ENCODE measurements at regions not wholly inside any gene's neighbourhood (a gene's known extent, or its start where the extent isn't known, plus 50 kb on each side); places are given as distances from the start of the nearest gene placed in this dataset.

- DNase-seq (ENCODE audit: extremely low read depth in 1 of 2, low read depth in 1 of 2): no peak
Measured at GRCh38 chr2:137823196-137823595, 141.1 kb upstream of the HNMT start.

DNA sequence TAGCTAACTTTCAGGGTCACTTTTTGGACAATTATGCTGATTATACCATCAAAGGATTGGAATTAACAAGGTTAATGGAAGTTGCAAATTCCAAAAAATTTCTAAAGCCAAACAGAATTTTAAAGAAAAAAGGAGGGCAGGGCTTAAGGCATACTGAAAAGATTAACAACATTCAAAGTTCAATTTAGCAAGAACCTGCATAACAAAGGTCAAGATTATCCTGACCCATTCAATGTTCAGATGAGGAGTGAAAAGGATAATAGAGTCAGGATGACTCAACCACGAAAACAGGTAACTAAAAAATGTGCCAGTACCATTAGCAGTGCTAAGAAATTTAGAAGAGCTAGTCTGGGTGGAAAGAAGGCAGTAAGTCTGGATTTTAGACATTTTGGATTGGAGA, 139.8 kb upstream of the HNMT start:
- no peak for DNase-seq (ENCODE audit: extremely low read depth in 1 of 2, low read depth in 1 of 2)

DNA sequence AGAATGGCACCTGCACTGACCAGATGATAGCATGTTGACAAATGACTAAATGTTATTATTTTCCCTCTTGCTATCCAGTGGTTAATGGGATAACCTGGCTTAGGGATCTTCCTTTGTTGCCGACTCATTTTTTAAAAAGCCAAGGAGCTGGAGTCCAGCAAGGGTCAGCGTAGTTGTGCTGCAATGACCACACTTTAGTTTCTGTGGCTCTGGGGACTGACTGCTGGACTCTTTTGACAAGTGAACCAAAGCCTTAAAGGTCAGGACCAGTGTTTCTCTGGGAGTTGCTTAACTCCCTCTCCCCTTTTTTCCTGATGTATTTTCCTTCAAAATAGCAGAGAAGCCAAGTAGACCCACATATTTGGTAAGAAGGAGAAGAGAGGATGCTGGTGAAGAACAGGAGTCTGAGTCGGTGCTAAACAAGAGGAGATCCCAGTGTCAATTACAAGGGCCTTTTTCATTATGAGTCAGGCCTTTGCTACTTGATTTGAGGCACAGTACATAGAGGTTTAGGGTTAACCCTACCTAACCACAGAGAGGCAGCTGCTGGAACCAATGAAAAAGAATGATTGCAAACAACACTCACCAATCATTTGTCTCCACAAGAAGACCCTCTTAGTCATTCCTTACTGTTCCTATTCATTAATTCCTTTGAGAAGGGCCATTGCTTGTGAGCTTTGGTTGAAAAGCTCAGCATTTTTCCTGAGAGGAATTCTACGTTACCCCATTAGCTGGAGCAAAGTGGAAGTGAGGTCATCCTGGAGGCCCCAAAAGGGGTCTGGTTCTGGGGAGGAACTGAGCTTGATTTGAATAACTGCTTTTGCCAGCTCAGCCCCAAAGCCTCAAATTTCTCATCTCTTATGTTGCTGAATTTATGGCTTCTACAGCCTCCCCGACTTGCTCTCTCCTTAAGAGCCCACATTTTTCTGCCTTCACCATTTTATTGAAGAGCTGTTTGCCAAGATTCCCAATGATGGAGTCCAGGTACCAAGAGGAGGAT, 137.6 kb upstream of the HNMT start:
- DNase-seq (ENCODE audit: extremely low read depth in 1 of 2, low read depth in 1 of 2): no peak

DNA sequence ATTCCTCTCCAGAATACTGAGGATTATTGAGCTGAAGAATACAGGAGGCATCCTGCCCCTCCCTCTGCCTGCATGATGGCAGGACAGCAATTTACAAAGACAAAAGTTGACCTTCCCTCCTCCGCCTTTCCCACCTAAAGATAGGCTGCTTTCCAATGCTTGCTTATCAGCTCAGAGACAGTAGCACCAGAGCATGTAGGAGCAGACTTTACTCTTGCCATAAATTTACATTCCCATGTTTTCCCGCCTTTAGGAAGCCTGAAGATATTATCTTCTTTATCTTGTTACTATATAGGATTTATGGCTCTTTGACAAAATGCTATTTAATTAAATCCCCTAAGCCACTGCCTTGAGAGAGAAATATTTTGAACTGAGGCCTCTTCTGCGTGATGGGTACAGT, 135.6 kb upstream of the HNMT start:
- DNase-seq (ENCODE audit: extremely low read depth in 1 of 2, low read depth in 1 of 2): no peak

DNA sequence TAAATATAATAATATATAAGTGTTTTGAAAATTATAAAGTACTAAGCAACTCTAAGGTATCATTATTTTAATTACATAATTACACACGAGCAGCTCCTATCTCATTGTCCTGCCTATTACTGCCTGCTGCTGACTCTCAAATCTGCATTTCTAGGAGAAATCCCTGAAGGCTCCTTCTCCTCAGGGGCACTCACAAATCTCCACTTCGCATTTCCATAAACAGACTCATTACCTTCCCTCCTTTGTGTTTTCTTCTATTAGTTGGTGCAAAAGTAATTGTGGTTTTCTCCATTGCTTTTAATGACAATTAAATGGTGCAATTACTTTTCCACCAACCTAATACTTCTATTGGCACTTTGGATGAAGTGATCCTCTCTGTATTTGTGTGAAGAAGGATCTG, 135.0 kb upstream of the HNMT start:
- no peak for DNase-seq (ENCODE audit: extremely low read depth in 1 of 2, low read depth in 1 of 2)

- DNase-seq (ENCODE audit: extremely low read depth in 1 of 2, low read depth in 1 of 2): no peak
Measured at GRCh38 chr2:137834760-137835379, 129.4 kb upstream of the HNMT start.

- no peak for DNase-seq (ENCODE audit: extremely low read depth in 1 of 2, low read depth in 1 of 2)
Measured at GRCh38 chr2:137836671-137837070, 127.6 kb upstream of the HNMT start.

DNA sequence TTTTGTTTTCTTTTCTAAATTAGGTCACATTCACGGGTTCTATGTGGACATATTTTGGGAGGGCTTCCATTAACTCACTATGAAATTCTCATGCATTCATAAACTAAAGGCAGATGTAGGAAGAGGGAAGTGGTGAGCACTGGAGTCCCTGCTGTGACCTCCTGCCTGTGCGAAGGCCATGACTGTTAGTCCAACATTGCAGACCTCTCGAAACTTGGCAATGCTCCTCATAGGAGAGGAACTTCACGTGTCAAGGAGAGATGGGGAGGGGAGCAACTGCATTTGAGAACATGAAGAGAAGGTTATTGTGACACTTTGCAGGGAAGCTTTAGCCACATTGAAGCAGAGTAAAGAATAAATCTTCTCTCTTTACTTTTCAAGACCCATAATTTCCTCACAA, 126.4 kb upstream of the HNMT start:
- DNase-seq (ENCODE audit: extremely low read depth in 1 of 2, low read depth in 1 of 2): no peak

DNA sequence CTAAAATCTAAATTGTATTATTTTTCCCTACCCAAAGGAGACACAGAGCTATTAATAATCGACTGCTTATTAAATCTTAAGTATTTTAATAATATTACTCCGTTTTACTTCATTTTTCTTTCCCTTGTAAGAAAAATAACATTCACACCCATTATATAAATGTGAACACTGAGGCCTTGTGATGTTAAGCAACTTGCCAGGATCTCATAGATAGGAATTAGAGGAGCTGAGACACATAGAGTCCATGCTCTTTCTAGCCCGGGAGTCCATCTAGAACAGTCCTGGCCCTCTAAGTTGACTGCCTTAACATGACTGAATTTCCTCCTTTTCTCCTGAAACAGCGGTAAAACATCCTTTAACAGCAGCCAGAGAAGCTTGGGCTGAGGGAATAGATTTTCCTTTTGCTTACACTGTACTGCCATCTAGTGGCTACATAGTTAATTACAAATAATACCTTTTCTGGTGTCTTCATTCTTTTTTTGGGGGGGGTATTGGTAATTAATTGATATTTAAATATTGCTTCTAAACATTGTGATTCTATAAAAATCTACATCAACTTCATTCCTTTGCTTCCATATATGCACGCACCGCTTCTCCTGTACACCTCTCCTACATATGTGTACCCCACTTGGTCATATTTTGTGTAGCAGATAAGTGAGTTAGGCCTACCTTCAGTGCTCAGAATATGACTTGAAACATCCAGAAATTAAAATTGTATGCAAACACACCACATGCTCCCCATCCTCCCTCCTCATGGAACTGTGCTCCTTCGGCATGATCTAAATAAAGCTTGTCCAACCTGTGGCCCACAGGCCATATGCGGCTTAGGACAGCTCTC, 125.8 kb upstream of the HNMT start:
- DNase-seq (ENCODE audit: extremely low read depth in 1 of 2, low read depth in 1 of 2): no peak

- no peak for DNase-seq (ENCODE audit: extremely low read depth in 1 of 2, low read depth in 1 of 2)
Measured at GRCh38 chr2:137842430-137842829, 121.8 kb upstream of the HNMT start.

- no peak for DNase-seq (ENCODE audit: extremely low read depth in 1 of 2, low read depth in 1 of 2)
Measured at GRCh38 chr2:137842952-137843351, 121.3 kb upstream of the HNMT start.

DNA sequence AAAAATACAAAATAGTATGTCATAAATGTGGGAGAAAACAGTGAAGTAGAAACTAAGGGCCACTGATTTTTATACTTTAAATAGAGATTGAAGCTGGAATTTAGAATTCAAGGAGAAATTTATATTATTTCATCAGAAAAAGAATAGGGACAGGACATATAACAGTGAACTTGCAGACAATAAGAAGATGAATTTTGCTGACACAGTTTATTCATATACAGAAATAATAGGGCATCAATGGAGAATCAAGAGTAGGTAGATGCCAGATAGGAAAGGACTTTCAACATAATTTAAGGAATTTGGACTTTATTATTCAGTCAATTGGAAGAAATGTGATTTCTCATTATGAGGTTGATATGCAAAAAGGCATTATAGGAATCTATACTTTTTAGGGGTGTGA, 118.9 kb upstream of the HNMT start:
- DNase-seq (ENCODE audit: extremely low read depth in 1 of 2, low read depth in 1 of 2): no peak

DNA sequence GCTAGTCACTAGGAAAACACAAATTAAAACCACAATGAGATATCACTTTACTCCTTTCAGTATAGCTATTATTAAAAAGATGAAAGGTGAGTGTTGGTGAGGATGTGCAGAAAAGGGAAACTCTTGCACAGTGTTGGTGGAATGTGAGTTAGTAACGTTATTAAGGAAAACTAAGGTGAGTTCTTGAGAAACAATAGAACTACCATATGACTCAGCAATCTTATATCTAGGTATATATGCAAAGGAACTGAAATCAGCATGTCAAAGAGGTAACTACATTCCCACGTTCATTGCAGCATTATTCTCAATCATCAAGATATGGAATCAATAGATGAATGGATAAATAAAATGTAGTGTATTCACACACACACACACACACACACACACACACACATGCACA, 117.3 kb upstream of the HNMT start:
- DNase-seq (ENCODE audit: extremely low read depth in 1 of 2, low read depth in 1 of 2): no peak

DNA sequence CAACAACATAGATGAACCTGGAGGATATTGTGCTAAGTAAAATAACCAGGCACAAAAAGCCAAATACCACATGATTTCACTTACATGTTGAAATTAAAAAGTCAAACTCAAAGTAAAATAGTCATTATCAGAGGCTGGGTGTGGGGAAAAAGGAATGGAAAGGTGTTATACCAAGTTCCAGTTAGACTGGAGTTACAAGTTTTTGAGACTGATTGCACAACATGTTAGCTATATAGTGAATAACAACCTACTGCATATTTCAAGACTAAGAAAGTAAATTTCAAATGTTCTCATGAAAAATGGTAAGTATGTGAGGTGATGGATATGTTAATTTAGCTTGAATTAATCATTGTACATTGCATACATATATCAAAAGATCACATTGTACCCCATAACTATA, 116.8 kb upstream of the HNMT start:
- DNase-seq (ENCODE audit: extremely low read depth in 1 of 2, low read depth in 1 of 2): no peak

GRCh38 chr2:137857881-137858280, 106.4 kb upstream of the HNMT start:
- no peak for DNase-seq (ENCODE audit: extremely low read depth in 1 of 2, low read depth in 1 of 2)

- DNase-seq (ENCODE audit: extremely low read depth in 1 of 2, low read depth in 1 of 2): no peak
Measured at GRCh38 chr2:137862651-137863050, 101.6 kb upstream of the HNMT start.

DNA sequence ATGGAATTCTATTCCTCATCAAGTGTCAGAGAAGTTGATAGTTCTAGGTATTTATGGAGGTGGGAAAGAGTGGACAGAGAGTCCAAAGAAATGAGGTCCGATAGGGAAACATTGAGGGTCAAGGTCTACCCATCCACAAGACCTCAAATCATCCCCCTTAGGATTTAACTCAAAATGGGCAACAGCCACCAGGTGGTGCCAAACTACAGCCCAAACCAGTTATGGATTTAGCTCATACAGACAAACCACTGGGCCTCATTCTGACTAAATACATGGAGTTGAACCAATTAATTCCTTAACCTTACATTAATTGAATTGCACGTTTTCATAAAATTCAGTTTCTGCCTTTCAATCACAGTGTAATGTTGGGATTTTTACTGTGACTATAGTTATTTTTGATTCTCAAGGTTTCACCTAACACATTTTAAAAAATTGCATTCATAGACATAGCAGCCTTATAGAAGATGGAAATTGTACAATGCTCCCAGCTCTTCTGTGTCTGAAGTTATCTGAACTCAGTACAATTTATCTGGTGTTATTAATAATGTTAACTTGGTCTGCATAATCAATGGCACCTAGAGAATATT, 98.2 kb upstream of the HNMT start:
- DNase-seq (ENCODE audit: extremely low read depth in 1 of 2, low read depth in 1 of 2): peak in 1 of 2 donors; percentile 19

GRCh38 chr2:137870682-137871081, 93.6 kb upstream of the HNMT start:
- DNase-seq (ENCODE audit: extremely low read depth in 1 of 2, low read depth in 1 of 2): no peak

- no peak for DNase-seq (ENCODE audit: extremely low read depth in 1 of 2, low read depth in 1 of 2)
Measured at GRCh38 chr2:137872577-137872976, 91.7 kb upstream of the HNMT start.

- no peak for DNase-seq (ENCODE audit: extremely low read depth in 1 of 2, low read depth in 1 of 2)
Measured at GRCh38 chr2:137873536-137874244, 90.6 kb upstream of the HNMT start.

Data from activated CD8-positive, alpha-beta memory T cell treated with anti-CD3 and anti-CD28 coated beads for 1 hour (primary cell).